ENCODE measurements at regions not wholly inside any gene's neighbourhood (a gene's known extent, or its start where the extent isn't known, plus 50 kb on each side); places are given as distances from the start of the nearest gene placed in this dataset.

GRCh38 chr11:45538939-45539338 lies 126.5 kb downstream of the CHST1 start:
- ATAC-seq (no peak), DNase-seq (ENCODE audit: low read depth, low spot score) (no peak)
- H3K27ac ChIP-seq (ENCODE audit: low read length), result no peak overlapping the region
- intact Hi-C loops (cut with micrococcal nuclease; ENCODE audit: unreplicated experiment) (no loop called here), in situ Hi-C loops (cut with HindIII; ENCODE audit: low pct_unique_long_range_greater_than_20kb, low sequenced_read_pairs) (no loop called here)
- no peak for TF ChIP-seq SIN3A (IDR thresholded peaks at IDR 0.05; ENCODE audit: borderline replicate concordance, insufficient read depth, low read depth, low read length)
- H3K27me3 ChIP-seq (ENCODE audit: control insufficient read depth, insufficient read depth, low read length), result peaks cover 6% of the 10 kb centered on the region; the same call in 1 of the 2 replicates
- H3K4me1 ChIP-seq (ENCODE audit: control insufficient read depth, insufficient read depth, low read length), result no peaks in the 10 kb centered on the region
- POLR2A ChIA-PET, result no interaction called here
- H3K36me3 ChIP-seq (ENCODE audit: control insufficient read depth, insufficient read depth, low read length), result no peaks in the 10 kb centered on the region
- H3K4me3 ChIP-seq (ENCODE audit: low read depth in 2 of 2, low read length in 2 of 2), result no peak overlapping the region
- H3K9me3 ChIP-seq (ENCODE audit: control insufficient read depth, insufficient read depth, low read depth, low read length), result no peaks in the 10 kb centered on the region
- no TSS peak for BruUV-seq (replicated peaks)
- CTCF ChIA-PET, result no interaction called here

- ChIA-PET CTCF (no interaction called here), POLR2A (no interaction called here)
- intact Hi-C loops (cut with micrococcal nuclease; ENCODE audit: unreplicated experiment), result no loop called here
- BruUV-seq (replicated peaks), result no TSS peak
- Histone ChIP-seq H3K36me3 (ENCODE audit: control insufficient read depth, insufficient read depth, low read length) (no peaks in the 10 kb centered on the region), H3K4me1 (ENCODE audit: control insufficient read depth, insufficient read depth, low read length) (no peaks in the 10 kb centered on the region), H3K9me3 (ENCODE audit: control insufficient read depth, insufficient read depth, low read depth, low read length) (no peaks in the 10 kb centered on the region), H3K27ac (ENCODE audit: low read length) (no peak overlapping the region), H3K27me3 (ENCODE audit: control insufficient read depth, insufficient read depth, low read length) (peaks cover 6% of the 10 kb centered on the region; the same call in 1 of the 2 replicates), H3K4me3 (ENCODE audit: low read depth in 2 of 2, low read length in 2 of 2) (no peak overlapping the region)
- TF ChIP-seq, protein P1, sequence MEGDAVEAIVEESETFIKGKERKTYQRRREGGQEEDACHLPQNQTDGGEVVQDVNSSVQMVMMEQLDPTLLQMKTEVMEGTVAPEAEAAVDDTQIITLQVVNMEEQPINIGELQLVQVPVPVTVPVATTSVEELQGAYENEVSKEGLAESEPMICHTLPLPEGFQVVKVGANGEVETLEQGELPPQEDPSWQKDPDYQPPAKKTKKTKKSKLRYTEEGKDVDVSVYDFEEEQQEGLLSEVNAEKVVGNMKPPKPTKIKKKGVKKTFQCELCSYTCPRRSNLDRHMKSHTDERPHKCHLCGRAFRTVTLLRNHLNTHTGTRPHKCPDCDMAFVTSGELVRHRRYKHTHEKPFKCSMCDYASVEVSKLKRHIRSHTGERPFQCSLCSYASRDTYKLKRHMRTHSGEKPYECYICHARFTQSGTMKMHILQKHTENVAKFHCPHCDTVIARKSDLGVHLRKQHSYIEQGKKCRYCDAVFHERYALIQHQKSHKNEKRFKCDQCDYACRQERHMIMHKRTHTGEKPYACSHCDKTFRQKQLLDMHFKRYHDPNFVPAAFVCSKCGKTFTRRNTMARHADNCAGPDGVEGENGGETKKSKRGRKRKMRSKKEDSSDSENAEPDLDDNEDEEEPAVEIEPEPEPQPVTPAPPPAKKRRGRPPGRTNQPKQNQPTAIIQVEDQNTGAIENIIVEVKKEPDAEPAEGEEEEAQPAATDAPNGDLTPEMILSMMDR (IDR thresholded peaks at IDR 0.05), result no peak
- TF ChIP-seq TCF7L2 (IDR thresholded peaks at IDR 0.05; ENCODE audit: low read depth, low read length) (no peak), POLR2AphosphoS5 (IDR thresholded peaks at IDR 0.05; ENCODE audit: low read depth, low read length) (no peak), SIN3A (IDR thresholded peaks at IDR 0.05; ENCODE audit: borderline replicate concordance, insufficient read depth, low read depth, low read length) (no peak)
- TF ChIP-seq, protein P2, sequence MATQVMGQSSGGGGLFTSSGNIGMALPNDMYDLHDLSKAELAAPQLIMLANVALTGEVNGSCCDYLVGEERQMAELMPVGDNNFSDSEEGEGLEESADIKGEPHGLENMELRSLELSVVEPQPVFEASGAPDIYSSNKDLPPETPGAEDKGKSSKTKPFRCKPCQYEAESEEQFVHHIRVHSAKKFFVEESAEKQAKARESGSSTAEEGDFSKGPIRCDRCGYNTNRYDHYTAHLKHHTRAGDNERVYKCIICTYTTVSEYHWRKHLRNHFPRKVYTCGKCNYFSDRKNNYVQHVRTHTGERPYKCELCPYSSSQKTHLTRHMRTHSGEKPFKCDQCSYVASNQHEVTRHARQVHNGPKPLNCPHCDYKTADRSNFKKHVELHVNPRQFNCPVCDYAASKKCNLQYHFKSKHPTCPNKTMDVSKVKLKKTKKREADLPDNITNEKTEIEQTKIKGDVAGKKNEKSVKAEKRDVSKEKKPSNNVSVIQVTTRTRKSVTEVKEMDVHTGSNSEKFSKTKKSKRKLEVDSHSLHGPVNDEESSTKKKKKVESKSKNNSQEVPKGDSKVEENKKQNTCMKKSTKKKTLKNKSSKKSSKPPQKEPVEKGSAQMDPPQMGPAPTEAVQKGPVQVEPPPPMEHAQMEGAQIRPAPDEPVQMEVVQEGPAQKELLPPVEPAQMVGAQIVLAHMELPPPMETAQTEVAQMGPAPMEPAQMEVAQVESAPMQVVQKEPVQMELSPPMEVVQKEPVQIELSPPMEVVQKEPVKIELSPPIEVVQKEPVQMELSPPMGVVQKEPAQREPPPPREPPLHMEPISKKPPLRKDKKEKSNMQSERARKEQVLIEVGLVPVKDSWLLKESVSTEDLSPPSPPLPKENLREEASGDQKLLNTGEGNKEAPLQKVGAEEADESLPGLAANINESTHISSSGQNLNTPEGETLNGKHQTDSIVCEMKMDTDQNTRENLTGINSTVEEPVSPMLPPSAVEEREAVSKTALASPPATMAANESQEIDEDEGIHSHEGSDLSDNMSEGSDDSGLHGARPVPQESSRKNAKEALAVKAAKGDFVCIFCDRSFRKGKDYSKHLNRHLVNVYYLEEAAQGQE (IDR thresholded peaks at IDR 0.05; ENCODE audit: insufficient read depth in 1 of 2, low read depth in 2 of 2, low read length in 1 of 2), result no peak
- in situ Hi-C loops (cut with HindIII; ENCODE audit: low pct_unique_long_range_greater_than_20kb, low sequenced_read_pairs), result no loop called here
- ATAC-seq (no peak), DNase-seq (ENCODE audit: low read depth, low spot score) (no peak)
These were observed 127.1 kb downstream of the CHST1 start for GRCh38 chr11:45538363-45538762.

- H3K36me3 ChIP-seq (ENCODE audit: control insufficient read depth, insufficient read depth, low read length), result no peaks in the 10 kb centered on the region
- no peak for ATAC-seq
- POLR2A ChIA-PET, result no interaction called here
- CTCF ChIA-PET, result interaction anchor here (0.6 kb wide), 1 partner anchor 16 kb away, joined by 3 read pairs; no protein-coding TSS in a partner anchor
- no peak for DNase-seq (ENCODE audit: low read depth, low spot score)
- no peak overlapping the region for H3K4me3 ChIP-seq (ENCODE audit: low read depth in 2 of 2, low read length in 2 of 2)
- H3K27ac ChIP-seq (ENCODE audit: low read length), result no peak overlapping the region
- in situ Hi-C loops (cut with HindIII; ENCODE audit: low pct_unique_long_range_greater_than_20kb, low sequenced_read_pairs), result no loop called here
- BruUV-seq (replicated peaks), result no TSS peak
- no peaks in the 10 kb centered on the region for H3K4me1 ChIP-seq (ENCODE audit: control insufficient read depth, insufficient read depth, low read length)
- TF ChIP-seq, protein P2 (IDR thresholded peaks at IDR 0.05; ENCODE audit: insufficient read depth in 1 of 2, low read depth in 2 of 2, low read length in 1 of 2), result no peak
- no peaks in the 10 kb centered on the region for H3K9me3 ChIP-seq (ENCODE audit: control insufficient read depth, insufficient read depth, low read depth, low read length)
- peaks cover 6% of the 10 kb centered on the region; the same call in 1 of the 2 replicates for H3K27me3 ChIP-seq (ENCODE audit: control insufficient read depth, insufficient read depth, low read length)
- intact Hi-C loops (cut with micrococcal nuclease; ENCODE audit: unreplicated experiment), result no loop called here
These were observed 127.8 kb downstream of the CHST1 start for GRCh38 chr11:45537614-45538013.

Data from Panc1 (cell line).